Calu3 (cell line): ENCODE measurements at regions not wholly inside any gene's neighbourhood (a gene's known extent, or its start where the extent isn't known, plus 50 kb on each side); places are given as distances from the start of the nearest gene placed in this dataset.

Experiments
- BruUV-seq: library from RNA; stranded (reverse); fragments of 400-500 nt; replicated peaks from 2 replicates; lab custom pipeline; 2021; lab: Mats Ljungman, UMichigan
- CTCF ChIA-PET: fragments of 300-600 bp; sonication (Branson Sonifier 250); formaldehyde crosslinking; loops from one replicate; lab custom pipeline; 2022; ENCODE audit warnings: antibody characterized with exemption; lab: Charles Lee
- DNase-seq: peaks from one replicate; pipeline ENCODE4 v3.0.0; 2022
- H3K27ac Mint-ChIP-seq: one replicate; pipeline ENCODE4 v1.8.0; 2022; ENCODE audit warnings: mixed read lengths; ENCODE audit not compliant: unreplicated experiment
- H3K27me3 Mint-ChIP-seq: one replicate; pipeline ENCODE4 v1.8.0; 2022; ENCODE audit warnings: mixed read lengths; ENCODE audit not compliant: unreplicated experiment
- H3K36me3 Mint-ChIP-seq: one replicate; pipeline ENCODE4 v1.8.0; 2022; ENCODE audit warnings: mild to moderate bottlenecking, moderate library complexity, mixed read lengths; ENCODE audit not compliant: insufficient read depth, unreplicated experiment
- H3K4me1 Mint-ChIP-seq: one replicate; pipeline ENCODE4 v1.8.0; 2022; ENCODE audit warnings: mild to moderate bottlenecking, low read depth, mixed read lengths; ENCODE audit not compliant: unreplicated experiment
- H3K4me3 Mint-ChIP-seq: one replicate; pipeline ENCODE4 v1.8.0; 2022; ENCODE audit warnings: mild to moderate bottlenecking, low read depth, moderate library complexity, mixed read lengths; ENCODE audit not compliant: unreplicated experiment
- H3K9me3 Mint-ChIP-seq: one replicate; pipeline ENCODE4 v1.8.0; 2022; ENCODE audit warnings: low read depth, mixed read lengths; ENCODE audit not compliant: unreplicated experiment
- CTCF ChIP-seq: fragments of 200-600 bp; IDR thresholded peaks from one replicate; pipeline ENCODE4 v1.8.0; 2022; ENCODE audit warnings: antibody characterized with exemption; ENCODE audit not compliant: unreplicated experiment
- intact Hi-C: fragments of 100-400 bp; cut with micrococcal nuclease; formaldehyde crosslinking; loops from one replicate; pipeline ENCODE4 v1.10.0; 2022; ENCODE audit not compliant: unreplicated experiment

DNA sequence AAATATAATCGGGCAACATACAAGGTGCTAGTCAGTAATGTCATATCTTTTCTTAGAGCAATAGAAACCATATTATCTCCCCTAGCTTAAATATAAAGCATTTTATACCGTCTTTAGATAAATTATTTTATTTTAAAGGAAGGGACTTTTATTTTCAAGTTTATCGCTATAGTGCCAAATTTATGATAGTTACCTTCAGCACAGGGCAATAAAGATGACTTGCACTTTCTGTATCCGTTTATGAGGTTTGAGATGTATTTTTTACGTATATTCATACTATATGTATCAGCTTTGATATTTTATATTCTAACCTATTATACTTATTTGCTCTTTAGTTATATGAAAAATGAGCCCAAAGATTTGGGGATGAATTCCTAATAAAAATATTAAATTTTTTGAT lies 61.6 kb upstream of the CARD18 start:
- Mint-ChIP-seq H3K9me3 (no peaks in the 10 kb centered on the region), H3K36me3 (no peaks in the 10 kb centered on the region), H3K27ac (no peak overlapping the region), H3K4me3 (no peak overlapping the region), H3K4me1 (no peaks in the 10 kb centered on the region), H3K27me3 (no peaks in the 10 kb centered on the region)
- DNase-seq = no peak
- intact Hi-C loops = loop anchor here (10.0 kb wide), 1 partner anchor 236 kb away; the partner anchor contains the start of gene CASP4
- no TSS peak for BruUV-seq
- CTCF ChIA-PET = no interaction called here
- TF ChIP-seq CTCF = no peak

DNA sequence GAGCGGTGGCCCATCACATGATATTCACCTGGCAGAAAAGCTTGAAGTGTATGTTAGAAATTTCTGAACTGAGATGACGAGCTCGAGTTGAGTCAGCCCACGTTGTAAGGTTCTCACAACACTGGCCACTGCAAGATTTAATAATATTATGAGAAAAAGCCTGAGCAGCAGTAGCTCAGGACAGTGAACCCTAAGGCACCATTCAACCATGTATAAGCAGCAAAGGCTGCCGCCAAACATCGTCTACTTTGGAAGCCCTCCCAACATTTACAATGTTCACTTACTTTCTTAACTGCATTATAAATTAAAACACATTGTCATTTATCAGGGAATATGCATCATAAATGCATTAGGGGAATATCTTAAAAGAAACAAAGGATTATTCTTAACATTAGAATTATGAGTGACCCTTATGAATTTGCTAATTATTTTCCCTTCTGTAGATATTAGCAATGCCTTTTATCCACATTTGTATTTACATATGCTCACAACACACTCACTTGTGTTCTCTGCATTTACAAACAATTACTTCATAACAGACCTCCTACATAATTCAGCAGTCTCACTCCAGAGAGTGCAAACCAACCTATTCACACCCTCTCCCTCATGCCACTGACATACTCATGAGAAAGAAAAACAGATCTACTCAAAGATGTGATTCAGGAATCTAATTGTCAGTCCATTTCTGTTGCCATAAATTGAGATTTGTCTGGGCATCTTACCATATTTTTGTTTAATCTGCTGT lies 57.7 kb upstream of the CARD18 start:
- no peak for DNase-seq
- Mint-ChIP-seq H3K27ac (no peak overlapping the region), H3K4me1 (no peaks in the 10 kb centered on the region), H3K4me3 (no peak overlapping the region), H3K9me3 (no peaks in the 10 kb centered on the region), H3K27me3 (no peaks in the 10 kb centered on the region), H3K36me3 (no peaks in the 10 kb centered on the region)
- BruUV-seq = no TSS peak
- no peak for TF ChIP-seq CTCF
- CTCF ChIA-PET = no interaction called here
- intact Hi-C loops = no loop called here

GRCh38 chr11:105193260-105193659 lies 53.7 kb upstream of the CARD18 start:
- H3K27ac Mint-ChIP-seq = no peak overlapping the region
- no peaks in the 10 kb centered on the region for H3K27me3 Mint-ChIP-seq
- CTCF ChIA-PET = interaction anchor here (0.6 kb wide), 1 partner anchor 14 kb away, joined by 3 read pairs; no protein-coding TSS in a partner anchor
- H3K36me3 Mint-ChIP-seq = no peaks in the 10 kb centered on the region
- intact Hi-C loops = no loop called here
- no peaks in the 10 kb centered on the region for H3K4me1 Mint-ChIP-seq
- DNase-seq = no peak
- H3K9me3 Mint-ChIP-seq = no peaks in the 10 kb centered on the region
- no peak for TF ChIP-seq CTCF
- no peak overlapping the region for H3K4me3 Mint-ChIP-seq
- no TSS peak for BruUV-seq

GRCh38 chr11:105192115-105192514 lies 52.5 kb upstream of the CARD18 start:
- TF ChIP-seq CTCF = no peak
- no TSS peak for BruUV-seq
- CTCF ChIA-PET = no interaction called here
- no peak for DNase-seq
- no peaks in the 10 kb centered on the region for H3K9me3 Mint-ChIP-seq
- no peaks in the 10 kb centered on the region for H3K36me3 Mint-ChIP-seq
- no peak overlapping the region for H3K4me3 Mint-ChIP-seq
- no peaks in the 10 kb centered on the region for H3K4me1 Mint-ChIP-seq
- H3K27me3 Mint-ChIP-seq = no peaks in the 10 kb centered on the region
- no peak overlapping the region for H3K27ac Mint-ChIP-seq
- intact Hi-C loops = no loop called here
